CD4-positive, alpha-beta T cell (primary cell): ENCODE measurements at regions not wholly inside any gene's neighbourhood (a gene's known extent, or its start where the extent isn't known, plus 50 kb on each side); places are given as distances from the start of the nearest gene placed in this dataset.
A peak's percentile ranks its signal among the peaks of the same experiment; 100 is the strongest.

ENCODE experiments used
- ATAC-seq: fragments of 200-7000 bp; cut with Tn5 transposase; one replicate; pipeline ENCODE4 v1.10.0; 2022; ENCODE audit warnings: mild to moderate bottlenecking; ENCODE audit not compliant: poor library complexity
- CTCF ChIA-PET: fragments of 350-600 bp; sonication (Branson Sonifier 250); formaldehyde crosslinking; loops from one replicate; lab custom pipeline; 2021; ENCODE audit warnings: antibody characterized with exemption, inconsistent platforms; lab: Charles Lee
- POLR2A ChIA-PET: fragments of 350-600 bp; sonication (Branson Sonifier 250); formaldehyde crosslinking; loops from one replicate; lab custom pipeline; 2021; ENCODE audit warnings: antibody characterized with exemption, inconsistent platforms; lab: Charles Lee
- DNase-seq, 14 experiments: peaks; one replicate each; pipeline ENCODE4 v3.0.0-alpha.2; 2013 to 2020; ENCODE audit warnings: mixed read lengths in 2 of 14
- H3K27ac ChIP-seq, 2 donors: one replicate each; pipeline versions ENCODE4 v1.5.1 to v1.7.0; 2013; ENCODE audit warnings: low read length in 2 of 2, low read depth in 1 of 2, mild to moderate bottlenecking in 1 of 2
- H3K27me3 ChIP-seq, 2 experiments: 1 replicate in 1 of 2; 2 replicates in 1 of 2; pipeline versions ENCODE4 v1.6.1 to v1.7.0; 2013; ENCODE audit warnings: low read length in 2 of 2, control low read depth in 1 of 2, mild to moderate bottlenecking in 1 of 2, moderate library complexity in 1 of 2; ENCODE audit not compliant: insufficient read depth in 2 of 2, control insufficient read depth in 1 of 2
- H3K36me3 ChIP-seq: one replicate; pipeline ENCODE4 v1.6.1; 2013; ENCODE audit warnings: low read length, control low read depth; ENCODE audit not compliant: insufficient read depth
- H3K4me1 ChIP-seq: one replicate; pipeline ENCODE4 v1.6.1; 2013; ENCODE audit warnings: low read length, control low read depth; ENCODE audit not compliant: insufficient read depth
- H3K4me3 ChIP-seq: one replicate; pipeline ENCODE4 v1.5.1; 2013; ENCODE audit warnings: mild to moderate bottlenecking, low read length, moderate library complexity
- H3K9me3 ChIP-seq, 2 experiments: 1 replicate in 1 of 2; 2 replicates in 1 of 2; pipeline versions ENCODE4 v1.6.1 to v1.7.0; 2013; ENCODE audit warnings: low read length in 2 of 2, mild to moderate bottlenecking in 2 of 2, control low read depth in 1 of 2, moderate library complexity in 1 of 2; ENCODE audit not compliant: control insufficient read depth in 1 of 2, insufficient read depth in 1 of 2
- H3K27ac Mint-ChIP-seq: one replicate; pipeline ENCODE4 v1.8.0; 2020; ENCODE audit warnings: mixed read lengths
- H3K27me3 Mint-ChIP-seq: one replicate; pipeline ENCODE4 v1.8.0; 2021; ENCODE audit warnings: mixed read lengths
- H3K36me3 Mint-ChIP-seq: one replicate; pipeline ENCODE4 v1.8.0; 2021; ENCODE audit warnings: low read depth, mixed read lengths
- H3K4me1 Mint-ChIP-seq: one replicate; pipeline ENCODE4 v1.8.0; 2021; ENCODE audit warnings: low read depth, mixed read lengths
- H3K4me3 Mint-ChIP-seq: one replicate; pipeline ENCODE4 v1.8.0; 2020; ENCODE audit warnings: mild to moderate bottlenecking, mixed read lengths
- H3K9me3 Mint-ChIP-seq: one replicate; pipeline ENCODE4 v1.8.0; 2020; ENCODE audit warnings: mixed read lengths
- intact Hi-C, 2 experiments: fragments of 100-400 bp; cut with DNase I in 1 of 2; cut with micrococcal nuclease in 1 of 2; formaldehyde crosslinking; loops; one replicate each; pipeline versions ENCODE4 v1.15.1 to v1.9.0; 2023 to 2025; cut with DNase I, micrococcal nuclease
- TF ChIP-seq, protein P1 (sequence below): fragments of 200-600 bp; IDR thresholded peaks from one replicate; pipeline ENCODE4 v1.8.0; 2022; ENCODE audit warnings: antibody characterized with exemption, mild to moderate bottlenecking

DNA sequence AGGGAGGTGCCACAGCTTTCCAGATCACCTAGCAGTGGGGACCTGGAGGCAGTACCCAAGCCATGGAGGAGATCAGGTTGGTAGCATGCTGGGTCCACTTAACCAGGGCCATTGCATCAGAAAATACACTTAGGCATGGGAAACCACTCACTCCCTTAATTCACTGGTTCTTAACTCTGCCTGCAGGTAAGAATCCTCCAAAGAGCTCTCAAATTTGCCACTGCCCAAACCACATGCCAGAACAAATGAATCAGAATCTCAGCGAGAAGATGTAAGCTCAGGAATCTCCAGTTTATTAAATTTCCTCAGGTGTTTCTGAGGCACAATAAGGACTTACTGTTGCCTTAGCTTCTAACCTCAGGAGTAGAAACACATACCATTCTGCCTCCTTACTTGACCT is 327.7 kb upstream of the RASGEF1B start:
- intact Hi-C loops = no loop called here
- H3K27ac ChIP-seq = no peak overlapping the region
- Mint-ChIP-seq H3K27ac (no peak overlapping the region), H3K4me1 (no peaks in the 10 kb centered on the region), H3K27me3 (no peaks in the 10 kb centered on the region), H3K36me3 (no peaks in the 10 kb centered on the region), H3K4me3 (no peak overlapping the region), H3K9me3 (no peaks in the 10 kb centered on the region)
- ATAC-seq = no peak
- no peaks in the 10 kb centered on the region for H3K27me3 ChIP-seq
- ChIA-PET CTCF (no interaction called here), POLR2A (no interaction called here)
- H3K36me3 ChIP-seq = no peaks in the 10 kb centered on the region
- no peaks in the 10 kb centered on the region for H3K4me1 ChIP-seq
- no peak overlapping the region for H3K4me3 ChIP-seq
- TF ChIP-seq, protein P1, sequence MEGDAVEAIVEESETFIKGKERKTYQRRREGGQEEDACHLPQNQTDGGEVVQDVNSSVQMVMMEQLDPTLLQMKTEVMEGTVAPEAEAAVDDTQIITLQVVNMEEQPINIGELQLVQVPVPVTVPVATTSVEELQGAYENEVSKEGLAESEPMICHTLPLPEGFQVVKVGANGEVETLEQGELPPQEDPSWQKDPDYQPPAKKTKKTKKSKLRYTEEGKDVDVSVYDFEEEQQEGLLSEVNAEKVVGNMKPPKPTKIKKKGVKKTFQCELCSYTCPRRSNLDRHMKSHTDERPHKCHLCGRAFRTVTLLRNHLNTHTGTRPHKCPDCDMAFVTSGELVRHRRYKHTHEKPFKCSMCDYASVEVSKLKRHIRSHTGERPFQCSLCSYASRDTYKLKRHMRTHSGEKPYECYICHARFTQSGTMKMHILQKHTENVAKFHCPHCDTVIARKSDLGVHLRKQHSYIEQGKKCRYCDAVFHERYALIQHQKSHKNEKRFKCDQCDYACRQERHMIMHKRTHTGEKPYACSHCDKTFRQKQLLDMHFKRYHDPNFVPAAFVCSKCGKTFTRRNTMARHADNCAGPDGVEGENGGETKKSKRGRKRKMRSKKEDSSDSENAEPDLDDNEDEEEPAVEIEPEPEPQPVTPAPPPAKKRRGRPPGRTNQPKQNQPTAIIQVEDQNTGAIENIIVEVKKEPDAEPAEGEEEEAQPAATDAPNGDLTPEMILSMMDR = no peak
- no peaks in the 10 kb centered on the region for H3K9me3 ChIP-seq
- DNase-seq = no peak

DNA sequence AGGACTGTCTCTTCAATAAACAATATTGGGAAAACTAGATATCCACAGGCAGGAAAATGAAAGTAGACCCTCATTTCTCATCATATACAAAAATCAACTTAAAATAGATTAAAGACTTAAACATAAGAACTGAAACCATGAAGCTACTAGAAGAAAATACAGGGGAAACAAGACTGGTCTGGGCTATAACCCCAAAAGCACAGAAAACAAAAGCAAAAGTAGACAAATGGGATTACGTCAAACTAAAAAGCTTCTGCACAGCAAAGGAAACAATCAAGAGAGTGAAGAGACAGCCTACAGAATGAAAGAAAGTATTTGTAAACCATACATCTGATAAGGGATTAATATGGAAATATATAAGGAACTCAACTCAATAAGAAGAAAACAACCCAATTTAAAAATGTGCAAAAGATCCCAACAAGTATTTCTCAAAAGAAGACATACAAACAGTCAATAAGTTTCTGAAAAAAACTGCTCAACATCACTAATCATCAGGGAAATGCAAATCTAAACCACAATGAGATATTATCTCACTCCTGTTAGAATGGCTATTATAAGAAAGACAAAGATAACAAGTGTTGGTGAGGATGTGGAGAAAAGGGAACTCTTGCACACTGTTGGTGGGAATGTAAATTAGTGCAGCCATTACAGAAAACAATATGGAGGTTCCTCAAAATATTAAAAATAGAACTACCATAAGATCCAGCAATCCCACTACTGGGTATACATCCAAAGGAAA is 325.3 kb upstream of the RASGEF1B start:
- Histone ChIP-seq H3K4me1 (no peaks in the 10 kb centered on the region), H3K9me3 (no peaks in the 10 kb centered on the region), H3K27ac (no peak overlapping the region), H3K27me3 (no peaks in the 10 kb centered on the region), H3K4me3 (no peak overlapping the region), H3K36me3 (no peaks in the 10 kb centered on the region)
- H3K36me3 Mint-ChIP-seq = no peaks in the 10 kb centered on the region
- H3K27me3 Mint-ChIP-seq = no peaks in the 10 kb centered on the region
- TF ChIP-seq, protein P1 = no peak
- no peaks in the 10 kb centered on the region for H3K9me3 Mint-ChIP-seq
- no peak overlapping the region for H3K4me3 Mint-ChIP-seq
- POLR2A ChIA-PET = no interaction called here
- intact Hi-C loops = no loop called here
- CTCF ChIA-PET = no interaction called here
- no peak for ATAC-seq
- peak in 1 of 14 experiments; percentile 35 for DNase-seq
- no peak overlapping the region for H3K27ac Mint-ChIP-seq
- no peaks in the 10 kb centered on the region for H3K4me1 Mint-ChIP-seq

DNA sequence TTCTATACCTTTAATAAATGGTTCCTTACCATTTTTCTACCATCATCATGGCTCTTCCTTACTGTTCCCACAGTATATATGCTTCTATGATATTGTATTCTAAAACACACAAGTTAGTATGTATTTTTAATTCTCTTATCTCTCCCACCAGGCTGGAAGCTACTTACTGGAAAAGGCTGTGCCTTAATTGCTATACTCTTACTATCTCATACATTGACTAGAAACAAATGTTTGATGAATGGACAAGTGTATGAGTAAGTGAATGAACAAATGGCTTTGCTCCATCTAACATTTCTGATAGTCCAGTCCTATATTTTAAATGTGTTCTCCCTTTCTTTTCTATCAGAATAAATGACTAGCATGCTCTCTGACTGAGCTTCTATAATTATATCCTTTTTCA is 320.8 kb upstream of the RASGEF1B start:
- no peak overlapping the region for H3K27ac ChIP-seq
- ChIA-PET CTCF (interaction anchor here (0.6 kb wide), 1 partner anchor 438 kb away, joined by 3 read pairs; no protein-coding TSS in a partner anchor), POLR2A (no interaction called here)
- no peaks in the 10 kb centered on the region for H3K36me3 Mint-ChIP-seq
- DNase-seq (no peak), ATAC-seq (no peak)
- no peaks in the 10 kb centered on the region for H3K9me3 ChIP-seq
- peaks cover 12% of the 10 kb centered on the region for H3K4me1 Mint-ChIP-seq
- H3K27ac Mint-ChIP-seq = no peak overlapping the region
- H3K27me3 ChIP-seq = no peaks in the 10 kb centered on the region
- H3K27me3 Mint-ChIP-seq = no peaks in the 10 kb centered on the region
- H3K4me3 ChIP-seq = no peak overlapping the region
- TF ChIP-seq, protein P1 = no peak
- no peak overlapping the region for H3K4me3 Mint-ChIP-seq
- H3K36me3 ChIP-seq = no peaks in the 10 kb centered on the region
- H3K9me3 Mint-ChIP-seq = no peaks in the 10 kb centered on the region
- intact Hi-C loops = no loop called here
- peaks cover 3% of the 10 kb centered on the region for H3K4me1 ChIP-seq
